Stimulated activated CD8-positive, alpha-beta memory T cell treated with anti-CD3 and anti-CD28 coated beads, Interleukin-7, amount 100 ng/mL, for 4 hours (primary cell): ENCODE measurements at regions not wholly inside any gene's neighbourhood (a gene's known extent, or its start where the extent isn't known, plus 50 kb on each side); places are given as distances from the start of the nearest gene placed in this dataset.
"Not testable (repeated sequence)": the region's sequence is repeated elsewhere in the genome, so short reads cannot be mapped to it uniquely, and the experiment has no call there.

Source experiments
- DNase-seq, 2 donors: peaks; one replicate each; pipeline ENCODE4 v3.0.0-alpha.2; 2020; ENCODE audit warnings: low read depth in 2 of 2

DNA sequence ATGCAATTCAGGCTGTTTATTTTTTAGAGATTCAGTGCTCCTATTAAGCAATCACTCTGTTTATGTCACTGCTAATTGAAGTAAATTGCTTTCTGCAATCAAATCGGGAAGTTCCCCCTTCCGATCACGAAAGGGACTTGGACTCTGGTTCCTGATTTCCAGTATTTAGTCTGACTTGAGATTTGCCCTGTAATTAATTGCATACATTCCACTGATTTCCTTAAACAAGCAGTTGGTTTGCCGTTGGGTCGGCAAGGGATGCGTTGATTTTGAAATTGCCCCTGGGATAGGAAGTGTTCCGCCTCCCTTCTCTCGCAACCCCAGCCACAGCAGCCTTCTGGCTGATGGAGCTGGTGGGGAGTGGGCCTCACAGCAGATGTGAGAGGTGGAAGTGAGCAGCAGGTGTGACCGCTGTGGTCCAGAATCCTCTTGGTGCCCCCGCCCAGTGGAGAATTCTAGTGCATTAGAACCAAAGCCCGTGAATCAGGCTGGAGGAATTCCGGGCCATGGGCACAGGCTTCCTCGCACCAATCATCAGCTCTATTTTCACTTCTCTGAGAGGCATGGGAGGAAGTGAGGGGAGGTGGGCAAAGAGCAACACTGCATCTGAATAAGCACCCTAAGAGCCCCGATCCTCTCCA, 102.5 kb downstream of the SPRY4 start:
- no peak for DNase-seq

- DNase-seq, result no peak
These were observed 103.5 kb downstream of the SPRY4 start for GRCh38 chr5:142221091-142221860.

DNA sequence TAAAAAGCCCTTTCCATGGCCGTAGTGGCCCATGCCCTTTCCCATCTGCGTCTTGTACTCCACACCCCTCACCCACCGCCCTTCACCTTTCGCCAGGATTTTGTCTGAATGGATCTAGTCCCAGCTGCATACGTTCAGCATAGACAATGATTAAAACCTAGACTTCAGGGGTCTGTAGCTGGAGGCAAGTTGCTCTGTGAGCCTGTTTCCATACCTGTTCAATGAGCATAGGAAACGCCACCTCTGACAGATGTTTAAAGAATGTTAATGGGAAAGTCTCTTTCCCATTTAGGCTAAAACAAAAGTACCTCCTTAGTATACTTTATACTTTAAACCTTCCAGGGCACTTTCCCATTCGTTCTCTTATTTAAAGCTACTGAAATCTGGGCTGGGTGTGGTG, 105.7 kb downstream of the SPRY4 start:
- DNase-seq, result no peak

GRCh38 chr5:142216931-142217330, 107.9 kb downstream of the SPRY4 start:
- DNase-seq, result no peak

DNA sequence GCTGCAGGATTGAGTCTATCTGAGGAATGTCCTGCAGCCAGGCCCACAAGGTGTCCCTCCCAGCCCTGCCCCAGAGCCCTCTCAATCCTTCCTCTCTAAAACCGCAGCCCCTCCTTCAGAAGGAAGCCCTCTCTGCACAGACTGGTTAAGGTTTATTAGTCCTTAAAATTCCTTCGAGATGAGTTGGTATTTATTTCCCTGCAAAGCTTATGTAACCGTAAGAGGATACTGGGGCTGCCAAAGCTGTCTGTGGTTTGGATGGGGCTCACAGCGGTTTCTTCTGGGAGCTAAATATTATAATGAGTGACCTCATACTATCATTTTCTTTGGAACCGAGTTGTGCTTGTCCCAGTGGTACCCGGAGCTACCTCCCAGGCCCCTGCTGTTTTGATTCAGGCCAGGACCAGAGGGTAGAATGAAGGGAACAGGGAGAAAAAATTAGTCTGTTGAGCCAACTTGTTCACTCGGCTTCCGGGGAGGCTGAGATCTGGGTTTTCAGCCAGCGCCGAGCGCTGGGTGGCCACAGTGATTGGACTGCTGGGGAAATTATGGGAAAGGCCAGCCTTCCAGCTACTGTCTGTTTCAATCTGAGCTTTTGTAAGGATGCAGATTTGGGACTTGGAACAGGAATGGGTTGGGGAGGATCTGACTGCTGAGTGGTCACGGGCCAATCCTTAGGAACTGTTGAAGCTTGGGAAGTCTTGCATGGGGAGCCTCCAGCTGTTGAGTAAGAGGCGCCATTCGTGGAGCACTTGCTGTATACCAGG, 107.5 kb downstream of the NDFIP1 start:
- DNase-seq, result no peak

DNA sequence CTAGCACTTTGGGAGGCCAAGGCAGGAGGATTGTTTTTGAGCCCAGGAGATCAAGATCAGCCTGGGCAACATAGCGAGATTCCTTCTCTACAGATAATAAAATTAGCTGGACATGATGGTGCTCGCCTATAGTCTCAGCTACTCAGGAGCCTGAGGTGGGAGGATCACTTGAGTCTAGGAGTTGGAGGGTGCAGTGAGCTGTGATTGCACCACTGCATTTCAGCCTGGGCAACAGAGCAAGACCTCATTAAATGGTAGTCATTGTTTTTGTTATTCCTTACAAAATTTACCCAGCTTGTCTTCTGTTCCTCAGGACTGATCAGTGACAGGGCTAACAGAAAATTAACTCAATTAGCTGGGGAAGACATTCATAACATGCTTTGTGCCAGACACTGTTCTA, 104.5 kb downstream of the NDFIP1 start:
- no peak for DNase-seq

DNA sequence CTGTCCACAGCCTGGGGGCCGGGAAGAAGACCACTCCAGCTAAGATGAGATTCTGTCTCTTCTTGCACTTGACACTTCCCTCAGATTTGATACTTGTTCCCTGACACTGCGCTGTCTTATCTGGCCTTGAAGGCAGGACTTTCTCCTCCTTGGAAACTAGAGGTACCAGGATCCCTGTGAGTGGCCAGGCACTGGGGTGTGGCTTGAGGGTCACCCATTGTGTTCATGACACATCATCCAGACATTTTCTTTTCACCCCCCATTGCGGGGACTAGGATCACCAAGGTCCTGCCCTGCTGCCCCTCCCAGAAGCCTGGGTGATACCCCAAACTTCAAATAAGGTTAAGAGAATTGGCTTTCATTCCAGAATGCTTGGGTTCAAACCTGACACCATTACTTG, 103.3 kb downstream of the NDFIP1 start:
- no peak for DNase-seq

DNA sequence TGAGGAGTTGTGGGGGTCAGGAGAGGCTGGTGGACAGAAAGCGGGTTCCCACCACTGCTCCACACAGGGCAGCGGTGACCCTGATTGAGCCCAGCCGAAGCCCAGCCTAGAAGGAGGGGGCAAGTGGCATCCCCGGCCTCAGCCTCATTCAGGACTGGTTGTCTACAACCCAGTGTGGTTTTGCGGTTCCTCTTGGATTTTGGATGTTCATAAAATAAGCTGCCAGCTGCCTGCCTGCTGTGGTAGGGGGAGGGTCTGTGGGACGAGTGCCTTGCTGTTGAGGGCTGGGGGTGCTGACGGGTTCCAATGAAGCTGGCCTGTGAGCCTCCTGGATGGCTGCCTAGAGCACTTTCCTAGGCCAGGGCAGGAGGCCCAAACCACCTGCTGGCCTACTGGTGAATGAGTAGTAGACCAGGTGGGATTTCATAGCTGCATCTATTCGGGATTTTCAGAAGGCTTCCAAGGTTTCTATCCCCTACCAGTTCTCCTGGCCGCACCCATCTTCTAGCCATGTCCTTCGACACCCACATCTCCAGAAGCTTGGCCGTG, 102.4 kb downstream of the NDFIP1 start:
- no peak for DNase-seq

DNA sequence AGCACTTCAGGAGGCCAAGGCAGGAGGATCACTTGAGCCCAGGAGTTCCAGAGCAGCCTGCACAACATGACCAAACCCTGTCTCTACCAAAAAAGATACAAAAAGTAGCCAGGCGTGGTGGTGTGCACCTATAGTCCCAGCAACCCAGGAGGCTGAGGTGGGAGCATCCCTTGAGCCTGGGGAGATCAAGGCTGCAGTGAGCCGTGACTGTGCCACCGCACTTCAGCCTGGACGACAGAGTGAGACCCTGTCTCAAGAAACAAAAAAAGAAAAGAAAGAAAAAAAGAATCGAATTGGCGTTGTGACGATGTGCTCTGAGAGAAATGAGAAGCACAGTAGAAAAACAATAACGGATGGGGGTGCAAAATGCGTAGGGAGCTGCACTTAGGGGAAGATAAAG, 101.4 kb downstream of the NDFIP1 start:
- DNase-seq, result no peak

GRCh38 chr5:142208777-142209312, 100.3 kb downstream of the NDFIP1 start:
- no peak for DNase-seq

- not testable (repeated sequence) for DNase-seq
These were observed 99.7 kb downstream of the NDFIP1 start for GRCh38 chr5:142208244-142208643.

- no peak for DNase-seq
These were observed 98.2 kb downstream of the NDFIP1 start for GRCh38 chr5:142206801-142207200.

GRCh38 chr5:142204219-142204618, 95.6 kb downstream of the NDFIP1 start:
- DNase-seq, result no peak
